ENCODE measurements at regions not wholly inside any gene's neighbourhood (a gene's known extent, or its start where the extent isn't known, plus 50 kb on each side); places are given as distances from the start of the nearest gene placed in this dataset.

DNA sequence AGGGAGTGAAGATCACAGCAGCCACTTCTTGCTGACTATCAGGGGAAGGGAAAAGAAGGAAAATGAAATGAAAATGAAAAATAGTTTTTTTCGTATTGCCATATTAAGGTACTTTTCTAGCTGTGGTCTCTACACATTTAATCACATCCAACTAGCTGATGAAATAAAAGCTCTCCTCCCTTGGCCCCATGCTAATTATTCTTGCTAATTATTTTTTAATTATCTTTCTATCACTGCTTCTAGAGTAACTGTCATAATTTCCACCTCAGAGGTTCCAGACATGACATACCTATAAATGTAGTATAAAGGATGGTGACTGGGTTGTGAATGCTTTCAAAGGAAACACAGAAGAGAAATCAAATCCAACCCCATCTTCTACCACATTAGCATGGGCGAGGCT, 334.1 kb upstream of the MAN1A1 start:
- TF ChIP-seq, protein P1, sequence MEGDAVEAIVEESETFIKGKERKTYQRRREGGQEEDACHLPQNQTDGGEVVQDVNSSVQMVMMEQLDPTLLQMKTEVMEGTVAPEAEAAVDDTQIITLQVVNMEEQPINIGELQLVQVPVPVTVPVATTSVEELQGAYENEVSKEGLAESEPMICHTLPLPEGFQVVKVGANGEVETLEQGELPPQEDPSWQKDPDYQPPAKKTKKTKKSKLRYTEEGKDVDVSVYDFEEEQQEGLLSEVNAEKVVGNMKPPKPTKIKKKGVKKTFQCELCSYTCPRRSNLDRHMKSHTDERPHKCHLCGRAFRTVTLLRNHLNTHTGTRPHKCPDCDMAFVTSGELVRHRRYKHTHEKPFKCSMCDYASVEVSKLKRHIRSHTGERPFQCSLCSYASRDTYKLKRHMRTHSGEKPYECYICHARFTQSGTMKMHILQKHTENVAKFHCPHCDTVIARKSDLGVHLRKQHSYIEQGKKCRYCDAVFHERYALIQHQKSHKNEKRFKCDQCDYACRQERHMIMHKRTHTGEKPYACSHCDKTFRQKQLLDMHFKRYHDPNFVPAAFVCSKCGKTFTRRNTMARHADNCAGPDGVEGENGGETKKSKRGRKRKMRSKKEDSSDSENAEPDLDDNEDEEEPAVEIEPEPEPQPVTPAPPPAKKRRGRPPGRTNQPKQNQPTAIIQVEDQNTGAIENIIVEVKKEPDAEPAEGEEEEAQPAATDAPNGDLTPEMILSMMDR (IDR thresholded peaks at IDR 0.05; ENCODE audit: unreplicated experiment) = no peak
- no peaks in the 10 kb centered on the region for H3K4me1 Mint-ChIP-seq (ENCODE audit: low read depth, unreplicated experiment)
- no TSS peak for BruUV-seq (replicated peaks)
- no peaks in the 10 kb centered on the region for H3K9me3 Mint-ChIP-seq (ENCODE audit: low read depth, unreplicated experiment)
- H3K4me3 Mint-ChIP-seq (ENCODE audit: low read depth, unreplicated experiment) = no peak overlapping the region
- H3K36me3 Mint-ChIP-seq (ENCODE audit: insufficient read depth, unreplicated experiment) = no peaks in the 10 kb centered on the region
- CTCF ChIA-PET = no interaction called here
- intact Hi-C loops (cut with micrococcal nuclease; ENCODE audit: unreplicated experiment) = no loop called here
- no peak overlapping the region for H3K27ac Mint-ChIP-seq (ENCODE audit: unreplicated experiment)
- DNase-seq = no peak
- no peaks in the 10 kb centered on the region for H3K27me3 Mint-ChIP-seq (ENCODE audit: unreplicated experiment)

- Mint-ChIP-seq H3K4me3 (ENCODE audit: low read depth, unreplicated experiment) (no peak overlapping the region), H3K4me1 (ENCODE audit: low read depth, unreplicated experiment) (no peaks in the 10 kb centered on the region), H3K36me3 (ENCODE audit: insufficient read depth, unreplicated experiment) (no peaks in the 10 kb centered on the region), H3K9me3 (ENCODE audit: low read depth, unreplicated experiment) (no peaks in the 10 kb centered on the region), H3K27ac (ENCODE audit: unreplicated experiment) (no peak overlapping the region), H3K27me3 (ENCODE audit: unreplicated experiment) (no peaks in the 10 kb centered on the region)
- CTCF ChIA-PET = no interaction called here
- DNase-seq = no peak
- TF ChIP-seq, protein P1 (IDR thresholded peaks at IDR 0.05; ENCODE audit: unreplicated experiment) = no peak
- intact Hi-C loops (cut with micrococcal nuclease; ENCODE audit: unreplicated experiment) = no loop called here
- BruUV-seq (replicated peaks) = no TSS peak
Measured at GRCh38 chr6:119683031-119683430, 333.5 kb upstream of the MAN1A1 start.

GRCh38 chr6:119678961-119679360, 329.4 kb upstream of the MAN1A1 start:
- no peaks in the 10 kb centered on the region for H3K9me3 Mint-ChIP-seq (ENCODE audit: low read depth, unreplicated experiment)
- DNase-seq = no peak
- H3K4me1 Mint-ChIP-seq (ENCODE audit: low read depth, unreplicated experiment) = no peaks in the 10 kb centered on the region
- BruUV-seq (replicated peaks) = no TSS peak
- H3K4me3 Mint-ChIP-seq (ENCODE audit: low read depth, unreplicated experiment) = no peak overlapping the region
- TF ChIP-seq, protein P1 (IDR thresholded peaks at IDR 0.05; ENCODE audit: unreplicated experiment) = no peak
- CTCF ChIA-PET = no interaction called here
- intact Hi-C loops (cut with micrococcal nuclease; ENCODE audit: unreplicated experiment) = no loop called here
- no peak overlapping the region for H3K27ac Mint-ChIP-seq (ENCODE audit: unreplicated experiment)
- H3K36me3 Mint-ChIP-seq (ENCODE audit: insufficient read depth, unreplicated experiment) = no peaks in the 10 kb centered on the region
- no peaks in the 10 kb centered on the region for H3K27me3 Mint-ChIP-seq (ENCODE audit: unreplicated experiment)

DNA sequence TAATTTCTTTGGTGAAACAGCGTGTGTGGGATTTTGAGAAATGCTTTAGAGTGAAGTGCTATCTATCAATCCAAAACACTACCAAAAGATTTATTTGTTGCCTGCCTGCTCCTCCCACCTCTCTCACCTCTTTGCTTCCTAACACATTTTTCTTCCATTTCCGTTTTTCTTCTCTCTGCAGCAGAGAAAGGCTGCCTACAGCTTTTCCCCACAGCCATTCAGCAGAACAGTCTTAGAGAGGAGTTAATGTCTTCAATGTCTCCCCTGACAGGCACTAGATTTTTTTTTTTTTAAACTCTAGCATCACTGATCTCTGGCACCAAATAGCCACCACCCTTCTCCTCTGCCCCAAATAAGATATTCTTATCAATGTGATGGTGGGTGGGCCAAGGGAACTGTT, 327.8 kb upstream of the MAN1A1 start:
- intact Hi-C loops (cut with micrococcal nuclease; ENCODE audit: unreplicated experiment) = no loop called here
- TF ChIP-seq, protein P1 (IDR thresholded peaks at IDR 0.05; ENCODE audit: unreplicated experiment) = no peak
- CTCF ChIA-PET = interaction anchor here (0.6 kb wide), 1 partner anchor 255 kb away, joined by 3 read pairs; no protein-coding TSS in a partner anchor
- no TSS peak for BruUV-seq (replicated peaks)
- H3K9me3 Mint-ChIP-seq (ENCODE audit: low read depth, unreplicated experiment) = no peaks in the 10 kb centered on the region
- no peaks in the 10 kb centered on the region for H3K4me1 Mint-ChIP-seq (ENCODE audit: low read depth, unreplicated experiment)
- no peaks in the 10 kb centered on the region for H3K36me3 Mint-ChIP-seq (ENCODE audit: insufficient read depth, unreplicated experiment)
- H3K27ac Mint-ChIP-seq (ENCODE audit: unreplicated experiment) = no peak overlapping the region
- DNase-seq = no peak
- no peak overlapping the region for H3K4me3 Mint-ChIP-seq (ENCODE audit: low read depth, unreplicated experiment)
- no peaks in the 10 kb centered on the region for H3K27me3 Mint-ChIP-seq (ENCODE audit: unreplicated experiment)

Measured in Calu3 (cell line).